Gastroesophageal sphincter (tissue), 3 donors: ENCODE measurements at regions not wholly inside any gene's neighbourhood (a gene's known extent, or its start where the extent isn't known, plus 50 kb on each side); places are given as distances from the start of the nearest gene placed in this dataset.

Source experiments
- CTCF ChIP-seq, 4 experiments: fragments of 200-600 bp in 2 of 4; fragments of 450-650 bp in 2 of 4; sonication (generic) in 1 of 4; IDR thresholded peaks; one replicate each; pipeline ENCODE4 v1.5.1; 2017 to 2019; ENCODE audit warnings: antibody characterized with exemption in 4 of 4, mild to moderate bottlenecking in 2 of 4, moderate library complexity in 2 of 4
- POLR2A ChIP-seq, 2 donors: fragments of 450-650 bp; IDR thresholded peaks; one replicate each; pipeline ENCODE4 v1.6.1; 2017; ENCODE audit warnings: antibody characterized with exemption in 2 of 2, mild to moderate bottlenecking in 2 of 2, moderate library complexity in 1 of 2
- POLR2AphosphoS5 ChIP-seq: sonication (generic); formaldehyde crosslinking; IDR thresholded peaks from one replicate; pipeline ENCODE4 v1.6.1; 2017; ENCODE audit warnings: antibody characterized with exemption

- TF ChIP-seq CTCF (IDR thresholded peaks at IDR 0.05) (no peak), POLR2A (IDR thresholded peaks at IDR 0.05) (no peak), POLR2AphosphoS5 (no peak)
Measured at GRCh38 chr18:46199515-46200147, 95.4 kb downstream of the HAUS1 start.
